Astrocyte (in vitro differentiated cells and primary cell): ENCODE measurements at regions not wholly inside any gene's neighbourhood (a gene's known extent, or its start where the extent isn't known, plus 50 kb on each side); places are given as distances from the start of the nearest gene placed in this dataset.

ENCODE experiments used
- CTCF ChIP-seq: IDR thresholded peaks from 2 replicates; pipeline ENCODE4 v1.5.1; 2011; ENCODE audit warnings: low read depth, mild to moderate bottlenecking, inconsistent platforms, low read length, moderate library complexity; ENCODE audit not compliant: insufficient read depth
- EZH2 ChIP-seq: IDR thresholded peaks from 2 replicates; pipeline ENCODE4 v1.6.1; 2012; ENCODE audit warnings: mild to moderate bottlenecking, low read length, inconsistent platforms; ENCODE audit not compliant: insufficient read depth

- TF ChIP-seq CTCF (no peak), EZH2 (no peak)
These were observed 113.2 kb upstream of the CSF3R start for GRCh38 chr1:36595921-36596320.
